ENCODE measurements at regions not wholly inside any gene's neighbourhood (a gene's known extent, or its start where the extent isn't known, plus 50 kb on each side); places are given as distances from the start of the nearest gene placed in this dataset.

DNA sequence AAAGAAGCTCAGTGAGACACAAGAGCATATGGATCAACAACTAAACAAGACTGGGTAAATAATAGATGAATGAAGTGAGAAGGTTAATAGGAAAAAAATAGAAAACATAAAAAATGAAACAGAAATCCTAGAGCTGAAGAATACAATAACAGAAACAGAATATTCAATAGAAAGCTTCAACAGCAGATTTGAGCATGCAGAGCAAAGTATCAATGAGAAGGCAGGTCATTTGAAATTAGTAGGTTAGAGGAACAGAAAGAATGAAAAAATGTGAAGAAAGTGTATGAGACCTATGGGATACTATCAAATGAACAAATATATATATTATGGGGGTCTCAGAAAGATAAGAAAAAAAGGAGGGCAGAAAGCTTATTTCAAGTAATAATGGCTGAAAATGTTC, 362.9 kb upstream of the POU3F2 start:
- H3K4me1 Mint-ChIP-seq (ENCODE audit: unreplicated experiment) = no peaks in the 10 kb centered on the region
- TF ChIP-seq, protein P1, sequence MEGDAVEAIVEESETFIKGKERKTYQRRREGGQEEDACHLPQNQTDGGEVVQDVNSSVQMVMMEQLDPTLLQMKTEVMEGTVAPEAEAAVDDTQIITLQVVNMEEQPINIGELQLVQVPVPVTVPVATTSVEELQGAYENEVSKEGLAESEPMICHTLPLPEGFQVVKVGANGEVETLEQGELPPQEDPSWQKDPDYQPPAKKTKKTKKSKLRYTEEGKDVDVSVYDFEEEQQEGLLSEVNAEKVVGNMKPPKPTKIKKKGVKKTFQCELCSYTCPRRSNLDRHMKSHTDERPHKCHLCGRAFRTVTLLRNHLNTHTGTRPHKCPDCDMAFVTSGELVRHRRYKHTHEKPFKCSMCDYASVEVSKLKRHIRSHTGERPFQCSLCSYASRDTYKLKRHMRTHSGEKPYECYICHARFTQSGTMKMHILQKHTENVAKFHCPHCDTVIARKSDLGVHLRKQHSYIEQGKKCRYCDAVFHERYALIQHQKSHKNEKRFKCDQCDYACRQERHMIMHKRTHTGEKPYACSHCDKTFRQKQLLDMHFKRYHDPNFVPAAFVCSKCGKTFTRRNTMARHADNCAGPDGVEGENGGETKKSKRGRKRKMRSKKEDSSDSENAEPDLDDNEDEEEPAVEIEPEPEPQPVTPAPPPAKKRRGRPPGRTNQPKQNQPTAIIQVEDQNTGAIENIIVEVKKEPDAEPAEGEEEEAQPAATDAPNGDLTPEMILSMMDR (conservative IDR thresholded peaks at IDR 0.05) = no peak
- H3K27me3 Mint-ChIP-seq = peaks cover 6% of the 10 kb centered on the region
- DNase-seq (ENCODE audit: extremely low spot score, unreplicated experiment) = no peak
- H3K4me3 Mint-ChIP-seq = no peak overlapping the region
- H3K27ac Mint-ChIP-seq = no peak overlapping the region
- no peaks in the 10 kb centered on the region for H3K9me3 Mint-ChIP-seq
- H3K36me3 Mint-ChIP-seq = no peaks in the 10 kb centered on the region

DNA sequence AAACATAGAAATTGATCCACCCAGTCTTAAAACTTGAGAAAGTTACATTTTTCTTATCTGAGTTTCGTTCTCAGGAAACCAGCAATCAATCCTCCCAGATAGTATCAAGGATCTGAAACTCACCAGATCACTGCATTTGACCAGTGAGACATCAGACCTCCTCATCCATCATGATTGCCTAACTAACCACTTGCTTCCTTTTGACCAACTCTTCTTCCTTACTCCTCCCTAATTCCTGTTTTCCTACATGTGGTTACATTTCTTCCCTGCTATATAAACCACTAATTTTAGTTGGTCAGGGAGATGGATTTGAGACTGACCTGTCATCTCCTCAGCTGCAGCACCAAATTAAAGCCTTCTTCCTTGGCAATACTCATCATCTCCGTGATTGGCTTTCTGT, 357.1 kb upstream of the POU3F2 start:
- Mint-ChIP-seq H3K9me3 (no peaks in the 10 kb centered on the region), H3K4me3 (no peak overlapping the region), H3K27me3 (peaks cover 3% of the 10 kb centered on the region), H3K27ac (no peak overlapping the region), H3K4me1 (ENCODE audit: unreplicated experiment) (no peaks in the 10 kb centered on the region), H3K36me3 (no peaks in the 10 kb centered on the region)
- DNase-seq (ENCODE audit: extremely low spot score, unreplicated experiment) = no peak
- TF ChIP-seq, protein P1 (conservative IDR thresholded peaks at IDR 0.05) = no peak

GRCh38 chr6:98484696-98485095, 349.7 kb upstream of the POU3F2 start:
- H3K27me3 Mint-ChIP-seq = peaks cover 9% of the 10 kb centered on the region
- TF ChIP-seq, protein P1 (conservative IDR thresholded peaks at IDR 0.05) = no peak
- peaks cover 11% of the 10 kb centered on the region for H3K4me1 Mint-ChIP-seq (ENCODE audit: unreplicated experiment)

GRCh38 chr6:98485593-98485992, 348.8 kb upstream of the POU3F2 start:
- no peak overlapping the region for H3K27ac Mint-ChIP-seq
- no peak overlapping the region for H3K4me3 Mint-ChIP-seq
- H3K4me1 Mint-ChIP-seq (ENCODE audit: unreplicated experiment) = peaks cover 11% of the 10 kb centered on the region

More at GRCh38 chr6:98484696-98485095, 349.7 kb upstream of the POU3F2 start:
- Mint-ChIP-seq H3K36me3 (no peaks in the 10 kb centered on the region), H3K9me3 (no peaks in the 10 kb centered on the region), H3K27ac (no peak overlapping the region), H3K4me3 (no peak overlapping the region)
- DNase-seq (ENCODE audit: extremely low spot score, unreplicated experiment) = no peak

GRCh38 chr6:98486057-98486456, 348.3 kb upstream of the POU3F2 start:
- peaks cover 6% of the 10 kb centered on the region for H3K27me3 Mint-ChIP-seq
- H3K4me1 Mint-ChIP-seq (ENCODE audit: unreplicated experiment) = peaks cover 11% of the 10 kb centered on the region
- no peaks in the 10 kb centered on the region for H3K36me3 Mint-ChIP-seq
- H3K27ac Mint-ChIP-seq = no peak overlapping the region
- TF ChIP-seq, protein P1 (conservative IDR thresholded peaks at IDR 0.05) = no peak
- no peak for DNase-seq (ENCODE audit: extremely low spot score, unreplicated experiment)
- H3K4me3 Mint-ChIP-seq = no peak overlapping the region
- no peaks in the 10 kb centered on the region for H3K9me3 Mint-ChIP-seq

More at GRCh38 chr6:98485593-98485992, 348.8 kb upstream of the POU3F2 start:
- TF ChIP-seq, protein P1 (conservative IDR thresholded peaks at IDR 0.05) = no peak
- H3K27me3 Mint-ChIP-seq = peaks cover 6% of the 10 kb centered on the region
- H3K36me3 Mint-ChIP-seq = no peaks in the 10 kb centered on the region
- no peaks in the 10 kb centered on the region for H3K9me3 Mint-ChIP-seq
- DNase-seq (ENCODE audit: extremely low spot score, unreplicated experiment) = no peak

- Mint-ChIP-seq H3K9me3 (no peaks in the 10 kb centered on the region), H3K36me3 (no peaks in the 10 kb centered on the region), H3K27me3 (peaks cover 6% of the 10 kb centered on the region), H3K4me3 (no peak overlapping the region), H3K27ac (no peak overlapping the region), H3K4me1 (ENCODE audit: unreplicated experiment) (peaks cover 11% of the 10 kb centered on the region)
- DNase-seq (ENCODE audit: extremely low spot score, unreplicated experiment) = no peak
- TF ChIP-seq, protein P1 (conservative IDR thresholded peaks at IDR 0.05) = no peak
These were observed 346.8 kb upstream of the POU3F2 start for GRCh38 chr6:98487612-98488011.

Measured in type B pancreatic cell (in vitro differentiated cells).